DOHH2 (cell line): ENCODE measurements at regions not wholly inside any gene's neighbourhood (a gene's known extent, or its start where the extent isn't known, plus 50 kb on each side); places are given as distances from the start of the nearest gene placed in this dataset.

Source experiments
- EZH2phosphoT487 ChIP-seq: fragments of 200-600 bp; sonication (generic); IDR thresholded peaks from 2 replicates; pipeline ENCODE4 v1.6.1; 2017; ENCODE audit warnings: borderline replicate concordance, mild to moderate bottlenecking, antibody characterized with exemption, low read length, moderate library complexity, mixed read lengths
- TF ChIP-seq, protein P1 (sequence below): fragments of 200-600 bp; sonication (generic); IDR thresholded peaks from one replicate; pipeline ENCODE4 v1.5.1; 2014; ENCODE audit warnings: antibody characterized with exemption, mild to moderate bottlenecking, low read depth, low read length; ENCODE audit not compliant: poor library complexity, severe bottlenecking

DNA sequence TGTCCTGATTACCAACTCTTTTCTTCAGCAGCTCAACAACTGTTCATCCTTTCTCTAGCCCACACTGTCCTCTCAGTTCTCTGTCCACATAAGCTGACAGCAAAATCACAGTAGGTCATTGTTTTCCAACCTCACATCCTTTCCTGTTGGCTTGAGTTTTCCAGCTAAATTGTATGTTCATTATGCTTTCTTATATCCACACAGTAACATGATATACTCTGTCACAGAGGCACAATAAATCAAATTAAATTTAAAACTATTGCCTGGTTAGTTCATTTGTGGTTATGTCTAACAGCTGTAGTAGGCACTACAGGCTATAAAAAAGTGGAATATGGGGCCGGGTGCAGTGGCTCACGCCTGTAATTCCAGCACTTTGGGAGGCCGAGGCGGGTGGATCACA is 179.9 kb downstream of the ETAA1 start:
- TF ChIP-seq, protein P1, sequence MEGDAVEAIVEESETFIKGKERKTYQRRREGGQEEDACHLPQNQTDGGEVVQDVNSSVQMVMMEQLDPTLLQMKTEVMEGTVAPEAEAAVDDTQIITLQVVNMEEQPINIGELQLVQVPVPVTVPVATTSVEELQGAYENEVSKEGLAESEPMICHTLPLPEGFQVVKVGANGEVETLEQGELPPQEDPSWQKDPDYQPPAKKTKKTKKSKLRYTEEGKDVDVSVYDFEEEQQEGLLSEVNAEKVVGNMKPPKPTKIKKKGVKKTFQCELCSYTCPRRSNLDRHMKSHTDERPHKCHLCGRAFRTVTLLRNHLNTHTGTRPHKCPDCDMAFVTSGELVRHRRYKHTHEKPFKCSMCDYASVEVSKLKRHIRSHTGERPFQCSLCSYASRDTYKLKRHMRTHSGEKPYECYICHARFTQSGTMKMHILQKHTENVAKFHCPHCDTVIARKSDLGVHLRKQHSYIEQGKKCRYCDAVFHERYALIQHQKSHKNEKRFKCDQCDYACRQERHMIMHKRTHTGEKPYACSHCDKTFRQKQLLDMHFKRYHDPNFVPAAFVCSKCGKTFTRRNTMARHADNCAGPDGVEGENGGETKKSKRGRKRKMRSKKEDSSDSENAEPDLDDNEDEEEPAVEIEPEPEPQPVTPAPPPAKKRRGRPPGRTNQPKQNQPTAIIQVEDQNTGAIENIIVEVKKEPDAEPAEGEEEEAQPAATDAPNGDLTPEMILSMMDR = no peak
- no peak for TF ChIP-seq EZH2phosphoT487
